Mesothelial cell of epicardium (in vitro differentiated cells): ENCODE measurements at regions not wholly inside any gene's neighbourhood (a gene's known extent, or its start where the extent isn't known, plus 50 kb on each side); places are given as distances from the start of the nearest gene placed in this dataset.

Source experiments
- DNase-seq, 2 experiments: peaks; one replicate each; pipeline ENCODE4 v3.0.0; 2021; ENCODE audit warnings: low spot score in 2 of 2; ENCODE audit not compliant: unreplicated experiment in 2 of 2
- H3K27ac Mint-ChIP-seq: 2 replicates; pipeline ENCODE4 v1.8.0; 2021; ENCODE audit warnings: mixed read lengths
- H3K27me3 Mint-ChIP-seq: 2 replicates; pipeline ENCODE4 v1.8.0; 2021; ENCODE audit warnings: low read depth, mixed read lengths
- H3K36me3 Mint-ChIP-seq: 2 replicates; pipeline ENCODE4 v1.8.0; 2021; ENCODE audit warnings: mixed read lengths
- H3K4me1 Mint-ChIP-seq: 2 replicates; pipeline ENCODE4 v1.8.0; 2021; ENCODE audit warnings: mixed read lengths
- H3K4me3 Mint-ChIP-seq: 2 replicates; pipeline ENCODE4 v1.8.0; 2021; ENCODE audit warnings: mild to moderate bottlenecking, moderate library complexity, mixed read lengths
- H3K9me3 Mint-ChIP-seq: 2 replicates; pipeline ENCODE4 v1.8.0; 2021; ENCODE audit warnings: mixed read lengths
- TF ChIP-seq, protein P1 (sequence below): fragments of 200-600 bp; sonication (generic); IDR thresholded peaks from one replicate; pipeline ENCODE4 v1.5.0; 2021; ENCODE audit warnings: antibody characterized with exemption; ENCODE audit not compliant: unreplicated experiment

GRCh38 chr3:194876403-194877095 is 190.9 kb downstream of the FAM43A start:
- TF ChIP-seq, protein P1, sequence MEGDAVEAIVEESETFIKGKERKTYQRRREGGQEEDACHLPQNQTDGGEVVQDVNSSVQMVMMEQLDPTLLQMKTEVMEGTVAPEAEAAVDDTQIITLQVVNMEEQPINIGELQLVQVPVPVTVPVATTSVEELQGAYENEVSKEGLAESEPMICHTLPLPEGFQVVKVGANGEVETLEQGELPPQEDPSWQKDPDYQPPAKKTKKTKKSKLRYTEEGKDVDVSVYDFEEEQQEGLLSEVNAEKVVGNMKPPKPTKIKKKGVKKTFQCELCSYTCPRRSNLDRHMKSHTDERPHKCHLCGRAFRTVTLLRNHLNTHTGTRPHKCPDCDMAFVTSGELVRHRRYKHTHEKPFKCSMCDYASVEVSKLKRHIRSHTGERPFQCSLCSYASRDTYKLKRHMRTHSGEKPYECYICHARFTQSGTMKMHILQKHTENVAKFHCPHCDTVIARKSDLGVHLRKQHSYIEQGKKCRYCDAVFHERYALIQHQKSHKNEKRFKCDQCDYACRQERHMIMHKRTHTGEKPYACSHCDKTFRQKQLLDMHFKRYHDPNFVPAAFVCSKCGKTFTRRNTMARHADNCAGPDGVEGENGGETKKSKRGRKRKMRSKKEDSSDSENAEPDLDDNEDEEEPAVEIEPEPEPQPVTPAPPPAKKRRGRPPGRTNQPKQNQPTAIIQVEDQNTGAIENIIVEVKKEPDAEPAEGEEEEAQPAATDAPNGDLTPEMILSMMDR, result no peak
- Mint-ChIP-seq H3K4me1 (peaks cover 26% of the 10 kb centered on the region), H3K36me3 (no peaks in the 10 kb centered on the region), H3K4me3 (no peak overlapping the region), H3K9me3 (no peaks in the 10 kb centered on the region), H3K27ac (no peak overlapping the region), H3K27me3 (peaks cover 2% of the 10 kb centered on the region)
- DNase-seq, result peak in 1 of 2 experiments; percentile 33

GRCh38 chr3:194877291-194878119 is 191.8 kb downstream of the FAM43A start:
- peak in 1 of 2 experiments; percentile 31 for DNase-seq
- Mint-ChIP-seq H3K27me3 (peaks cover 2% of the 10 kb centered on the region), H3K4me3 (no peak overlapping the region), H3K4me1 (peaks cover 16% of the 10 kb centered on the region), H3K9me3 (no peaks in the 10 kb centered on the region), H3K27ac (peak overlapping the region; percentile 3), H3K36me3 (no peaks in the 10 kb centered on the region)
- TF ChIP-seq, protein P1, result no peak

DNA sequence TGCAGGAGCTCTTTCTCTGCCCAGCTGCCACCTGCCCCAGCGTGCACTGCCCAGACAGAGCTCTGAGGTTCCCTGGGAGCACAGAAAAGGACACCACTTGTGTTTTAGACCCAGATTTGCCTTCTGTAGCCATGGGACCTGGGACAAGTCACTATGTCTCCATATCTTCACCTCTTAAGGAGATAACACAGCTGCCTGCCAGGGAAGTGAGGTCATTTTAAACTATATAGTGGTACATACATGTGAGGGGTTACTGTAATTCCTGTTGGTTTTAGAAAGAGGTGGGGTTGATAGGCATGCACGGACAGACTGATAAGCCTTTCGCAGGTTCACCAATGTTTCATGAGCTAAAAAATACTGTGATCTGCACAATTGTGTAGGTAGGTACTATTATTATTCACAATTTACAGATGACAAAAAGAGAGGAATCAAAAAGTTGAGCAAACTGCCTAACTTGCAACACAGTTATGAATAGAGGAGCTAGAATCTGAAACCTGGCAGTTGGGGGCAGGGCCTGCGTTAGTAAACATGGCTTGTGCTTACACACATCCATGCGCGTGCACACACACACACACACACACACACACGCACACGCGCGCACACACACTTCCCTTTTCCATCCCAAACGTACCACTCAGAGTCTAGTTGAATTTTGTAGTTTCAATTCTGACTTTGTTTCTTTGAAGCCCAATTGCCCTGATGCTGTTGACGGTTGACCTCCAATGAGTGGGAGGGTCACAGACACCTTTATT is 193.6 kb downstream of the FAM43A start:
- no peak for DNase-seq
- Mint-ChIP-seq H3K27me3 (peaks cover 2% of the 10 kb centered on the region), H3K36me3 (no peaks in the 10 kb centered on the region), H3K4me1 (peaks cover 10% of the 10 kb centered on the region), H3K9me3 (peaks cover 8% of the 10 kb centered on the region), H3K27ac (no peak overlapping the region), H3K4me3 (no peak overlapping the region)
- TF ChIP-seq, protein P1, result no peak

DNA sequence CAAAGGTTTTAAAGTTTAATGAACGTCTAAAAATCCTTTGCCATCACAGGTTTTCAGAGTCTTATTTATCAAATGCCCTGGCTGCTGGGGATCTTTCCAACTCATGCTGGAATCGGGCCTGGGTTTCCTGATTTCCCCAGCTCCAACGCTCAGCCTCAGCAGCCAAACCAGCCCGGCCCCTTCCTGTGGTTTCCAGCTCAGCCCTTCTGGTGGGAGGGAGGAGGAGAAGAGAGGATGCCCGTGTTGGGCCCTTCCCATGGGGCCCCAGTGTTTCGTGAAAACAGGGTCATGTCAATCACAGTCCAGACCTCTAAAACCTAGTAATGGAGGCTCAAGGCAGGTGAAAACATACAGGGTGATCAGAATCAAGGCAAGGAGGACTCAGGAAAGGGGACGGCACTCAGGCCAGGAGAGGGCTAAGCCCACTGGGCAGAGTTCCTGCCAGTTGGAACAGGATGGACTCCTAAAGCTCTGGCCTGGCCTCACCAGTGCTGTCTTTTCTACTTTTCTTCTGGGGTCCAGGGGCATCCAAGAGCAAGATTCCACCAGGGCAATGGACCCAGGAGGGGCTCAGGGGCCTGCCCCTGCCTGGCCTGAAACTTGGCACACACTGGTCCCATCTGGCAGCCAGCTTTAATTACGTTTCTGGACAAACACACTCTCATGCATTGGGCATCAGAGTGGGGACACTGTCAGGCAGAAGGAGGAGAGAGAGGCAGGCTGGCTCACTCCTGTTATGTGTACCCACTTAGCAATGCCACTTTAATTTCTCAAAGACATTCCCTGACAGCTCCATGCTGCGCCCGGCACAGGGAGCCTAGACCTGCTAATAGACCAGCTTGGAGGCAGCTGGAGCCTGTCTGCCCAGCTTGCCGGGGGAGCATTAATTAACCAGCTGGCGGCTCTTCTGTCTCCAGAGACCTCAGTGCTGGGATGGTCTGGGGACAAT is 194.6 kb downstream of the FAM43A start:
- peaks cover 2% of the 10 kb centered on the region for H3K27me3 Mint-ChIP-seq
- H3K4me3 Mint-ChIP-seq, result no peak overlapping the region
- H3K4me1 Mint-ChIP-seq, result peaks cover 10% of the 10 kb centered on the region
- DNase-seq, result no peak
- TF ChIP-seq, protein P1, result no peak
- H3K36me3 Mint-ChIP-seq, result no peaks in the 10 kb centered on the region
- H3K9me3 Mint-ChIP-seq, result peaks cover 8% of the 10 kb centered on the region
- H3K27ac Mint-ChIP-seq, result peak overlapping the region; percentile 25
